ENCODE measurements at regions not wholly inside any gene's neighbourhood (a gene's known extent, or its start where the extent isn't known, plus 50 kb on each side); places are given as distances from the start of the nearest gene placed in this dataset.

DNA sequence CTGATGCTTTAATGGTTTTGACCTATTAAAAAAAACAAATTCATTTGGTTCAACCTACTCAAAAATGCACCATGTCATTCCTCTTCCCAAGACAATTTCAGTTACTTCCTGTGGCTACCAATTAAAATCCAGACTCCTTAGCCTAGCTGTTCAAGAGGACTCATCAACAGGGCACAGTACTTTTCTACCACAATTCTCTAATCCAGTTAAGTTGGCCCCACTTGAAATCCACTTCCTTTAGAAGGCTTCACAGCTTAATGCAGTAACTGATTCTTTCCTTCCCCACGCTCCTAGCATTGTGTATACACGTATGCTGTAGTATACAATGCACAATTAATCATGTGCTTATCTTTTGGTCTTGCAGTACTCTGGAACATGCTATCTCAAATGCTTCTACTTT lies 129.8 kb downstream of the UGT8 start:
- no peak for DNase-seq

DNA sequence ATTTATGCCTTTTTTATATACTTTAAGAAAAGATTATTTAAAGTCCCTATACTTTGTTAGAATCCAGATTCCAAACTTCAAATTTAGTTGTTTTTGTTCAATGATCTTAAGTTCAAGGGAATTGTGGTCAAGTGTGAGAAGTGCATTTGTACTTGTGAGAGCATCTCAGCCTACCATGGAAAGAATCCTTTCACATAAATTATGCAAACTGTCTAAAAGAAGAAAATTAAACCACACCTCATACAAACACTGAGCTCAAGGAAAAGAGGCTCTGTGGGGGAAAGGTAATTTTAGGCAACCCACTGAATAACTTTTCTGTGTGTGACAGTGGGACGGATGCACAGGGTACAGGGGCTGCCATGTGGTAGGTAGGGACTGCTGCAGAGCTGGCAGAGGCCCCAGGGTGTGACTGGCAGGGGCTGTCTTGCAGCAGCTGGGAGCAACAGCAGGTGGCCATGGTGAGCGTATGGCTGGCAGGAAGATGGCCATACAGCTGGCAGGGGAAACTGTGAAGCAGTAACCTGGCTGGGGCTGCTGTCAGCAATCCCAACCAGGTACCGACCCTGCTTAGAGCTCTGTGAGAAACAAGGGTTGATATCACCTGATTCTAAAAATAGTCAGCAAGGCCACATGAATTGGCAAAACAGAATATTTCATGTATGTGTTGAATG lies 130.6 kb downstream of the UGT8 start:
- peak in 2 of 51 donors; percentile 0 to 2 for DNase-seq

DNA sequence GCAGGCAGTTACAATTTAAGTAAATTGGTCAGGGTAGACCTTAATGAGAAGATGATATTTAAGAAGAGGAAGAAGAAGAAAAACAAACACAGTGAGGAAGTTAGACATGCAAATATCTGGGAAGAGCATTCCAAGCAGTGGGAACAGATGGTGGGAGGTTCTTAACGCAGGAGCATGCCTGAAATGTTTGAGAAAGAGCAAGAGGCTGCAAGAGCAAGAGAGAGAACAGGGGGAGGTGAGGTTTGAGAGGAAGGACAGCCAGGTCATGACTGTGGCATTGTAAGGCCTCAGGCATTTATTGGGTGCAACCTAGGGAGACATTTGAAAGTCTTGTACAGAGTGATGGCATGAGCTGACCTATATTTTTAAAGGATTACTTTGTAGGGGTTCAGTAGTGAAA lies 136.0 kb downstream of the UGT8 start:
- no peak for DNase-seq

DNA sequence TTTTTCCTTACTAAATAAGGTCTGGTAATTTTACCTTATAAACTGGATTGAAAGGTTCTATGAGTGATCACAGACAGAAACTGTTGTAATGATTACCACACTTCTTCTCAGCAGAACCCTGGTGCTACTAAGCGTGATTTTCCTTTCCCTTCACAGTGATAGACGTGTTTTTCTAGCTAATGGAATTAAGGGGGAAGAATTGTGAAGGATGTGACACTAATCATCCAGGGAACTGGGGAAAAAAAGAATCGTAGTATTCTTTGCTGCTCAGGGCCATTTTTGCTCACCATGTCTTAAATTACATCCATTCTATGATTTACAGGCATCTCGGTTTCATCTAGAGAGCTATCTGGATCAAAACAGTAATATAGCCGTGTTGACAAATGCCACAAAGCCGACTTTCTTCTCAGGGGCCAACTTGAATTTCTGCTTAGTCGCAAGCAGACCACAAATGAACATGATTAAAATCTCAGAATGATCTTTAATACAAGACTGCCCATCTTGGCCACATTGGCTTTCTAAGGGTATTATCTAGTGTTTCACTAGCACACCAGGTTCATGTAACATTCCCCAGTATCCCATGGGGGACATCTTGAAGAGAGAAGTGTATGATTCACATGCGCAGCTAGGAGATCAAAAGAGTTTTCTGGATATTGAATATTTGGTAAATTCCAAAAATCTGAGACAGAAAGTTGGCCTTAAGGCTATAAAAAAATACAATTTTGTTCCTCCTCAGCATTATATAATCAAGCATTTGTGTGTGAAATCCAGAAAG lies 154.0 kb downstream of the UGT8 start:
- DNase-seq = no peak

DNA sequence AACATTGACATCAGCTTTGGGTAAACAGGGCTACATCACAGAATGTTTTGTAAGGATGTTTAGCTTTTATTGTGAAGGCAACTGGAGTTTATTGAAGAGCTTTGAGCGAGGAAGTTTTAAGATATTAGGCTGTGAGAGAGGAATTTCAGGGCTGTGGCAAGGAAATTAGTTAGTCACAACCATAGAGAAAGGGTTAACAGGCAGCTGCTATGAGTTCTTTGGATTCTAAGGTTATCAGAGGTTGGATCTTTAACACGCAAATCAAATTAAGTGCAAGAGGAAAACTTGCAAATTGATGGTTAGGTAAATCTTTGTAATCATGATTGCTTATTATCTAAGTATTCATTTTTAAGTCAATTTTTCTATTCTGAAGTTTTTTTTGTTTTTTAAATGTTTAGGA lies 156.0 kb downstream of the UGT8 start:
- no peak for DNase-seq

DNA sequence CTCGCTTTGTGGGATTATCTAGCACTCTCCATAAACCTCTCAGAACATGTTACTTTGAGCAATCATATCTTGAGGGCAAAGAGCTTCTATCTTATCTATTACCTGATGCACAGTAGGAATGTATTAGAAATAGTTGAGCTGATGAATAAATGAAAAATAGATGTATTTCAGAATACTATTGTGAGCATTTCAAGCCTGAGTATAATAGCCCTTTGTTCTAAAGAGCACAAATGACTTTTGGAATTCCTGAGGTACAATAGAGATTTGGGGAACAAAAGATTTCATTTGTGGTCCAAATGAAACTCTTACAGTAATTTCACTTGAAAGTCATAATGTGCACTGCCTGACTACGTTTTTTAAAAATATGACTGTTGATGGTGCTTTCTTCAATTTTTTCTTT lies 159.5 kb downstream of the UGT8 start:
- peak in 1 of 51 donors; percentile 18 for DNase-seq

DNA sequence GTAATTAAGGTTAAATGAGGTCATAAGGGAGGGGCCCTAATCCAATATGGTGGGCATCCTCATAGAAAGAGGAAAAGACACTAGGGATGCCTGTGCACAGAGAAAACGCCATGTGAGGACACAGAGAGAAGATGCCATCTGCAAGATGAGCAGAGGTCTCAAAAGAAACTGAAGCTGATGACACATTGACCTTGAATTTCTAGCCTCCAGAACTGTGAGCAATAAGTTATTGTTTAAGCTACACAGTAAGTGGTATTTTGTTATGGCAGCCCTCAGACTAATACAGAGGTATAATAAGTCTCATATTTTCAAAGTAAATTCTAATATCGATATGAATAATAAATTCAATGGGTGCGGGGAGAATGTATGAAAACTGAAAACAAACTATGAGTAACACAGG lies 169.9 kb downstream of the UGT8 start:
- no peak for DNase-seq

DNA sequence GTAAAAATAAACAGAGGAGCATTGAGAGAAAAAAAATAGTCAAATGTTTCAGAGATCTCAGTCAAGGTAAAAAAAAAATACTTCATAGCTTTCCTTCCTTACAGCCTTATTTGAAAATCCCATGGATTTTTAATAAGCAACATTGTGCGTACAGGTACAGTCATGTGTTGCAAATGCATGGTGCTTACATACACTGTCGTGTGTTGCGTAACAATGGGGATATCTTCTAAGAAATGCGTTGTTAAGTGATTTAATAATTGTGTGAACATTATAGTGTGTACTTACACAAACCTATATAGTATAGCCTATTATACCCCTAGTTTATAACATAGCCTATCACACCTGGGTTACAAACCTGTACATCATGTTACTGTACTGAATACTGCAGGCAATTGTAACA lies 172.0 kb downstream of the UGT8 start:
- DNase-seq = no peak

DNA sequence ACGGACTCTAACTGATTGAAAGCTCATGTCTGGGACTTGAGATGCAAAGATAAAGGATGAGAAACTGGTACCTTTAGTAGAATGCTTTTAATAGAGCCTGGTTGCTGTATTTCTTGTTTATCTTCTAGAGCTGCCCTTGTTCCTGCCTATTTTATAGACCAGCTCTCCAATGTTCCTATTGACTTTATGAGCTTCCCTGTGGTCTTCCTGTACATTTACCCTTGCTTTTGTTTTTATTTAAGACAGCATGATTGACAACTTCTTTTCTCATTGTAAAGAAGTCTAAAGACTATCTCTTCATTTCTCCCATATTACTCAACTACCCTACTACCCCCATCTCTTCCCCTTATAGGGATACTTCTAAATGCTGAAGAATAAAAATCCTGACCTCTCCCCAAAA lies 174.7 kb downstream of the UGT8 start:
- DNase-seq = no peak

Measured in hypothalamus (tissue), 51 donors.